ENCODE measurements at regions not wholly inside any gene's neighbourhood (a gene's known extent, or its start where the extent isn't known, plus 50 kb on each side); places are given as distances from the start of the nearest gene placed in this dataset.

- 87 to 90% methylated on average over 10 of the region's 10 CpGs for WGBS, 2 donors
- intact Hi-C loops (cut with DNase I; ENCODE audit: low total_unique reads): no loop called here
- TF ChIP-seq POLR2A (IDR thresholded peaks at IDR 0.05) (no peak), CTCF (IDR thresholded peaks at IDR 0.05) (no peak)
- peak in 1 of 2 donors; percentile 67 for DNase-seq (ENCODE audit: low spot score in 2 of 2)
- H3K4me3 ChIP-seq (ENCODE audit: low read depth, poor library complexity, severe bottlenecking): no peak overlapping the region
Measured at GRCh38 chr18:78697446-78697845, 282.2 kb upstream of the SALL3 start.

DNA sequence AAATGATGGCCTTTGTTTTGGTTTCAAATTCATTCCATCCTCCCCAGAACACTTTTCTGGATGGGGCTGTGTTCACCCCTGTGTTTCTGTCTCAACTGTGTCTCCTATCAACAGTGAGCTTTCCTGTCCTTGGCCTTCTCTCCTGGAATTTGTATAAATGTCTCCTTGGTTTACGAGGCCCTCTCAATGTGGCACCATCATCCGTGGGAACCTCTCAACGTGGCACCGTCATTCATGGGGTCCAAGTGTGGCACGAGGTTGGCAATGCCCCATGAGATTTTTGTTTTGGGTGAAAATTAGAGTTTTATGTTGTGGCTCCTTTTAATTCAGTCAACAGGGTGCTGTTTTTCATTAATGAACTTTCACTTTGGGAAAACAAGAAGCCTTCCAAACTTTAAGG lies 280.7 kb upstream of the SALL3 start:
- TF ChIP-seq POLR2A (IDR thresholded peaks at IDR 0.05): no peak
- TF ChIP-seq CTCF (IDR thresholded peaks at IDR 0.05): no peak
- peak in 1 of 2 donors; percentile 76 for DNase-seq (ENCODE audit: low spot score in 2 of 2)
- 79 to 90% methylated on average over 5 of the region's 5 CpGs for WGBS, 2 donors
- H3K4me3 ChIP-seq (ENCODE audit: low read depth, poor library complexity, severe bottlenecking): no peak overlapping the region
- intact Hi-C loops (cut with DNase I; ENCODE audit: low total_unique reads): no loop called here

GRCh38 chr18:78699499-78699898 lies 280.1 kb upstream of the SALL3 start:
- DNase-seq (ENCODE audit: low spot score in 2 of 2): peak in 1 of 2 donors; percentile 78
- no peak overlapping the region for H3K4me3 ChIP-seq (ENCODE audit: low read depth, poor library complexity, severe bottlenecking)
- no peak for TF ChIP-seq CTCF (IDR thresholded peaks at IDR 0.05)
- no peak for TF ChIP-seq POLR2A (IDR thresholded peaks at IDR 0.05)
- 68% methylated on average over 12 of the region's 12 CpGs for WGBS, 2 donors
- intact Hi-C loops (cut with DNase I; ENCODE audit: low total_unique reads): no loop called here

GRCh38 chr18:78701771-78702396 lies 277.7 kb upstream of the SALL3 start:
- peak in 1 of 2 donors; percentile 4 for DNase-seq (ENCODE audit: low spot score in 2 of 2)
- TF ChIP-seq CTCF (IDR thresholded peaks at IDR 0.05) (no peak), POLR2A (IDR thresholded peaks at IDR 0.05) (no peak)
- 38 to 40% methylated on average over 13 of the region's 13 CpGs for WGBS, 2 donors
- intact Hi-C loops (cut with DNase I; ENCODE audit: low total_unique reads): no loop called here
- H3K4me3 ChIP-seq (ENCODE audit: low read depth, poor library complexity, severe bottlenecking): no peak overlapping the region

DNA sequence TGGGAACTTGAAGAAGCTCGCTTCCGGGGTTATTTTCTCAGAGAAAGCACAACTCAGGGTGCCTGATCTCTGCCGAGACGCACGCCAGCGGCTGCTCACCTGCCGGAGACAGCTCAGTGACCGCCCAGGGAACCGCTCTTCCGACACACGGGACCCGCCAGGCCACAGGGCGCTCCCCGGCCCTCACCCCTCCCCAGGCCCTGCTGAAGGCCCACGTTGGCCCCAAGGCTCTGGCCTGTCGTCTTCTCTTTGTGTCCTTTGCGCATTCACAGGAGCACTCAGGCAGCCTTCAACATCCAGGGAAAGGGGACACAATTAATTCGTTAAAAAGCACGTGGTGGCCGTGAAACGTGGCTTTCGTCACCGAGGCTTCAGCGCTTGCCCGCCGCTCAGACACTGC lies 276.3 kb upstream of the SALL3 start:
- WGBS, 2 donors: 88 to 93% methylated on average over 26 of the region's 26 CpGs

More for the DNA sequence above, 276.3 kb upstream of the SALL3 start:
- intact Hi-C loops (cut with DNase I; ENCODE audit: low total_unique reads): no loop called here
- TF ChIP-seq POLR2A (IDR thresholded peaks at IDR 0.05): no peak
- TF ChIP-seq CTCF (IDR thresholded peaks at IDR 0.05): no peak
- H3K4me3 ChIP-seq (ENCODE audit: low read depth, poor library complexity, severe bottlenecking): no peak overlapping the region
- peak in 1 of 2 donors; percentile 46 for DNase-seq (ENCODE audit: low spot score in 2 of 2)
